Fibroblast of lung (primary cell): ENCODE measurements at regions not wholly inside any gene's neighbourhood (a gene's known extent, or its start where the extent isn't known, plus 50 kb on each side); places are given as distances from the start of the nearest gene placed in this dataset.
A peak's percentile ranks its signal among the peaks of the same experiment; 100 is the strongest.

Experiments used
- DNase-seq, 2 donors: peaks; one replicate each; pipeline versions ENCODE4 v3.0.0 to v3.0.0-alpha.2; 2010; ENCODE audit warnings: low read depth in 2 of 2
- H2AFZ ChIP-seq: 2 replicates; pipeline ENCODE4 v1.5.1; 2012; ENCODE audit warnings: low read length, control low read depth, inconsistent platforms
- H3K27ac ChIP-seq: 2 replicates; pipeline ENCODE4 v1.5.1; 2011; ENCODE audit warnings: low read length, control low read depth; ENCODE audit not compliant: insufficient read depth
- H3K27me3 ChIP-seq: 2 replicates; pipeline ENCODE4 v1.5.1; 2011; ENCODE audit warnings: mild to moderate bottlenecking, low read length; ENCODE audit not compliant: control insufficient read depth, insufficient read depth
- H3K36me3 ChIP-seq: 2 replicates; pipeline ENCODE4 v1.5.1; 2011; ENCODE audit warnings: low read length; ENCODE audit not compliant: control insufficient read depth, insufficient read depth
- H3K4me1 ChIP-seq: 2 replicates; pipeline ENCODE4 v1.5.1; 2011; ENCODE audit warnings: low read length; ENCODE audit not compliant: control insufficient read depth, insufficient read depth; ENCODE audit errors: extremely low read depth
- H3K4me2 ChIP-seq: 2 replicates; pipeline ENCODE4 v1.5.1; 2011; ENCODE audit warnings: low read length, control low read depth; ENCODE audit not compliant: insufficient read depth; ENCODE audit errors: extremely low read depth
- H3K4me3 ChIP-seq, 4 experiments: fragments of 200-600 bp in 1 of 4; sonication (generic) in 1 of 4; replicated peaks in 1 of 4; 2 replicates each; pipeline ENCODE4 v1.5.1; 2011 to 2016; ENCODE audit warnings: low read length in 4 of 4, low read depth in 3 of 4, mild to moderate bottlenecking in 3 of 4, control low read depth in 2 of 4, inconsistent platforms in 1 of 4, mixed read lengths in 1 of 4; ENCODE audit not compliant: insufficient read depth in 1 of 4; ENCODE audit errors: control extremely low read depth in 1 of 4
- H3K79me2 ChIP-seq: 2 replicates; pipeline ENCODE4 v1.5.1; 2012; ENCODE audit warnings: mild to moderate bottlenecking, low read length, inconsistent platforms; ENCODE audit not compliant: control insufficient read depth, insufficient read depth
- H3K9ac ChIP-seq: 2 replicates; pipeline ENCODE4 v1.5.1; 2011; ENCODE audit warnings: mild to moderate bottlenecking, low read length, control low read depth; ENCODE audit not compliant: insufficient read depth
- H3K9me3 ChIP-seq: 2 replicates; pipeline ENCODE4 v1.5.1; 2012; ENCODE audit warnings: low read depth, low read length; ENCODE audit not compliant: control insufficient read depth, insufficient read depth
- H4K20me1 ChIP-seq: 2 replicates; pipeline ENCODE4 v1.5.1; 2011; ENCODE audit warnings: low read length; ENCODE audit not compliant: control insufficient read depth, insufficient read depth; ENCODE audit errors: extremely low read depth
- EZH2 ChIP-seq: IDR thresholded peaks from 2 replicates; pipeline ENCODE4 v1.5.1; 2012; ENCODE audit warnings: low read length, control low read depth, mild to moderate bottlenecking; ENCODE audit errors: missing control alignments
- TF ChIP-seq, protein P1 (sequence below), 2 donors: IDR thresholded peaks in 1 of 2; conservative IDR thresholded peaks in 1 of 2; 1 replicate in 1 of 2; 2 replicates in 1 of 2; pipeline ENCODE4 v1.5.1; 2011 to 2012; ENCODE audit warnings: low read length in 2 of 2, control low read depth in 1 of 2, inconsistent platforms in 1 of 2, low read depth in 1 of 2, mild to moderate bottlenecking in 1 of 2

DNA sequence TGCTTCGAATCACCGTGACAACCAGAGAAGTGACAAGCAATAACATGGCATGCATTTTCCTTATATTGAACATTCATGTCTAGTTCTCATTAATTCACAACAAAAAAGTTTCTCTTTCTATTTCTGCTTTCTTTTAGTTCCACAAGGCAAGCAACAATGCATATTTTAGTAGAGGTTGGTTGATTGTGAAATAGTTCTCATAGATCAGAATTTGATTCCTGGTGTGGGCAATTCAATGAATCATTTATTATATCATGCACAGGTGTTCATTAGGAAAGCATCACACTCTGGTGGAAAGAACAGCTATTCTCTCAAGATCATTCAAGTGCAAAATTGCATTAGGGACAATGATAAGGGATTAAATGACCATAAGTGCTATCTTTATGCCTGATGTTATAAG, 980.9 kb downstream of the BRINP3 start:
- Histone ChIP-seq H3K27ac (no peak overlapping the region), H2AFZ (no peak overlapping the region), H3K4me3 (no peak overlapping the region), H3K4me2 (no peak overlapping the region), H3K36me3 (no peaks in the 10 kb centered on the region), H4K20me1 (no peaks in the 10 kb centered on the region), H3K27me3 (no peaks in the 10 kb centered on the region), H3K79me2 (no peaks in the 10 kb centered on the region), H3K9me3 (no peaks in the 10 kb centered on the region), H3K4me1 (no peaks in the 10 kb centered on the region), H3K9ac (no peak overlapping the region)
- TF ChIP-seq, protein P1, sequence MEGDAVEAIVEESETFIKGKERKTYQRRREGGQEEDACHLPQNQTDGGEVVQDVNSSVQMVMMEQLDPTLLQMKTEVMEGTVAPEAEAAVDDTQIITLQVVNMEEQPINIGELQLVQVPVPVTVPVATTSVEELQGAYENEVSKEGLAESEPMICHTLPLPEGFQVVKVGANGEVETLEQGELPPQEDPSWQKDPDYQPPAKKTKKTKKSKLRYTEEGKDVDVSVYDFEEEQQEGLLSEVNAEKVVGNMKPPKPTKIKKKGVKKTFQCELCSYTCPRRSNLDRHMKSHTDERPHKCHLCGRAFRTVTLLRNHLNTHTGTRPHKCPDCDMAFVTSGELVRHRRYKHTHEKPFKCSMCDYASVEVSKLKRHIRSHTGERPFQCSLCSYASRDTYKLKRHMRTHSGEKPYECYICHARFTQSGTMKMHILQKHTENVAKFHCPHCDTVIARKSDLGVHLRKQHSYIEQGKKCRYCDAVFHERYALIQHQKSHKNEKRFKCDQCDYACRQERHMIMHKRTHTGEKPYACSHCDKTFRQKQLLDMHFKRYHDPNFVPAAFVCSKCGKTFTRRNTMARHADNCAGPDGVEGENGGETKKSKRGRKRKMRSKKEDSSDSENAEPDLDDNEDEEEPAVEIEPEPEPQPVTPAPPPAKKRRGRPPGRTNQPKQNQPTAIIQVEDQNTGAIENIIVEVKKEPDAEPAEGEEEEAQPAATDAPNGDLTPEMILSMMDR (conservative IDR thresholded peaks at IDR 0.05 in 1 of 2, IDR thresholded peaks at IDR 0.05 in 1 of 2; ENCODE audit: low read depth in 1 of 2, low read length in 2 of 2), result no peak
- TF ChIP-seq EZH2, result no peak
- DNase-seq, result peak in 1 of 2 donors; percentile 1

DNA sequence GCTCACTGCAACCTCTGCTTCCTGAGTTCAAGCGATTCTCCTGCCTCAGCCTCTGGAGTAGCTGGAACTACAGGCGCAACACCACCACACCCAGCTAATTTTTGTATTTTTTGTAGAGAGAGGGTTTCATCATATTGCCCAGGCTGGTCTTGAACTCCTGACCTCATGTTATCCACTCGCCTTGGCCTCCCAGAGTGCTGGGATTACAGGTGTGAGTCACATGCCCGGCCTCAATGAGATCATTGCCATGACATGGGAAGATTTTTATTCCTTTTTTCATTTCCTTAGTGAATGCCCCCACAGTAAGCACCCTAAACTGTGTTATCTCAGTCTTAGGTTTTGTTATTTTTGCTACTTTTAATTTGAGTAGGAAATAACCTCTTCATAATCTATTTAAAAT, 977.9 kb downstream of the BRINP3 start:
- Histone ChIP-seq H3K36me3 (no peaks in the 10 kb centered on the region), H3K27me3 (no peaks in the 10 kb centered on the region), H3K27ac (no peak overlapping the region), H3K9me3 (no peaks in the 10 kb centered on the region), H3K79me2 (no peaks in the 10 kb centered on the region), H4K20me1 (no peaks in the 10 kb centered on the region), H2AFZ (no peak overlapping the region), H3K4me2 (no peak overlapping the region), H3K4me3 (no peak overlapping the region), H3K4me1 (no peaks in the 10 kb centered on the region), H3K9ac (no peak overlapping the region)
- DNase-seq, result peak in 1 of 2 donors; percentile 4
- TF ChIP-seq EZH2, result no peak
- TF ChIP-seq, protein P1 (conservative IDR thresholded peaks at IDR 0.05 in 1 of 2, IDR thresholded peaks at IDR 0.05 in 1 of 2; ENCODE audit: low read depth in 1 of 2, low read length in 2 of 2), result no peak

DNA sequence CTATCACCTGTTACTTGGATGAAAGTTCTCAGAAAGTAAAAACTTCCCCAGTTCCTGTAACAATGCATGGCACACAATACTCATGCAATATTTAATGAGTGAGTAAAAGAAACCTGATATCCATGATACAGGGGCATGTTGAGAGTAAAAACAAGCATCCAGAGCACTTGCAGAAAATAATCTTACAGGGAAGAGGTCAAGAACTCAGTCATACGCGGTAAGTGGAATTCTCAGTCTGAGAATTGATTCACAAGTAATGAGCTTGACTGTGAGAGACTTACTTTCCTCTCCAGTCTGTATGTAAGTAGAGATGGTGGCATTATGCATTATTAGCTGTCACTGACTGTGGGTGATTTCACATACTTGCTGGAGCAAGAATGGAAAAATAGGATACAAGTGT, 976.9 kb downstream of the BRINP3 start:
- no peaks in the 10 kb centered on the region for H3K79me2 ChIP-seq
- TF ChIP-seq EZH2, result no peak
- TF ChIP-seq, protein P1 (conservative IDR thresholded peaks at IDR 0.05 in 1 of 2, IDR thresholded peaks at IDR 0.05 in 1 of 2; ENCODE audit: low read depth in 1 of 2, low read length in 2 of 2), result no peak
- H3K27me3 ChIP-seq, result no peaks in the 10 kb centered on the region
- DNase-seq, result peak; percentile 28 to 39
- no peaks in the 10 kb centered on the region for H3K4me1 ChIP-seq
- no peaks in the 10 kb centered on the region for H4K20me1 ChIP-seq
- H3K9me3 ChIP-seq, result no peaks in the 10 kb centered on the region
- H3K36me3 ChIP-seq, result no peaks in the 10 kb centered on the region
- no peak overlapping the region for H3K9ac ChIP-seq
- no peak overlapping the region for H2AFZ ChIP-seq
- H3K27ac ChIP-seq, result no peak overlapping the region
- no peak overlapping the region for H3K4me2 ChIP-seq
- no peak overlapping the region for H3K4me3 ChIP-seq
